SU-DHL-6 (cell line): ENCODE measurements at regions not wholly inside any gene's neighbourhood (a gene's known extent, or its start where the extent isn't known, plus 50 kb on each side); places are given as distances from the start of the nearest gene placed in this dataset.

ENCODE experiments used
- EZH2phosphoT487 ChIP-seq: fragments of 200-600 bp; sonication (generic), shearing (Covaris generic); conservative IDR thresholded peaks from 2 replicates; pipeline ENCODE4 v1.6.1; 2018; ENCODE audit warnings: mild to moderate bottlenecking, antibody characterized with exemption, low read length, moderate library complexity, mixed read lengths
- TF ChIP-seq, protein P1 (sequence below): fragments of 200-600 bp; sonication (generic); IDR thresholded peaks from one replicate; pipeline ENCODE4 v1.5.1; 2017; ENCODE audit warnings: antibody characterized with exemption, mild to moderate bottlenecking, low read length, moderate library complexity; ENCODE audit not compliant: insufficient read depth, poor library complexity, severe bottlenecking

DNA sequence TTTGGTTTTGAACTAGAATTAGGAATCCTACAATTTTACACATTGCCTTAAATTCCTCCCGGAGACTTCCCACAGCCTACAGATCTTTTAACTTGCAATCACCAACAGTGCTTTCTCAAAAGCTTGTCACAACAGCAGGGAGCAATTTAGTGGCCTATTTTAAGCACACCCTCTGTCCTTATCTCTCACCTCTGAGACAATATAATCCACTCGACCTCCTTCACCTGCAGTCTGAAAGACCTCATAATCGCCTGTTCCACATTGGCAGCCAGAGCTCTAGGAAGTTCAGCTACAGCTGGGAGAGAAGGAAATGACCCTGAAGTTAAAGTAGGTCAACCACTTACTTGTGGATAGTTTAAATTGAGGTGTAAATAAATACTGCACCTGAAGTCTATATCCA is 249.7 kb upstream of the DLGAP1 start:
- TF ChIP-seq, protein P1, sequence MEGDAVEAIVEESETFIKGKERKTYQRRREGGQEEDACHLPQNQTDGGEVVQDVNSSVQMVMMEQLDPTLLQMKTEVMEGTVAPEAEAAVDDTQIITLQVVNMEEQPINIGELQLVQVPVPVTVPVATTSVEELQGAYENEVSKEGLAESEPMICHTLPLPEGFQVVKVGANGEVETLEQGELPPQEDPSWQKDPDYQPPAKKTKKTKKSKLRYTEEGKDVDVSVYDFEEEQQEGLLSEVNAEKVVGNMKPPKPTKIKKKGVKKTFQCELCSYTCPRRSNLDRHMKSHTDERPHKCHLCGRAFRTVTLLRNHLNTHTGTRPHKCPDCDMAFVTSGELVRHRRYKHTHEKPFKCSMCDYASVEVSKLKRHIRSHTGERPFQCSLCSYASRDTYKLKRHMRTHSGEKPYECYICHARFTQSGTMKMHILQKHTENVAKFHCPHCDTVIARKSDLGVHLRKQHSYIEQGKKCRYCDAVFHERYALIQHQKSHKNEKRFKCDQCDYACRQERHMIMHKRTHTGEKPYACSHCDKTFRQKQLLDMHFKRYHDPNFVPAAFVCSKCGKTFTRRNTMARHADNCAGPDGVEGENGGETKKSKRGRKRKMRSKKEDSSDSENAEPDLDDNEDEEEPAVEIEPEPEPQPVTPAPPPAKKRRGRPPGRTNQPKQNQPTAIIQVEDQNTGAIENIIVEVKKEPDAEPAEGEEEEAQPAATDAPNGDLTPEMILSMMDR, result no peak
- TF ChIP-seq EZH2phosphoT487, result no peak
